HEK293T (cell line): ENCODE measurements at regions not wholly inside any gene's neighbourhood (a gene's known extent, or its start where the extent isn't known, plus 50 kb on each side); places are given as distances from the start of the nearest gene placed in this dataset.

Experiments used
- CTCF ChIA-PET: fragments of 350-600 bp; formaldehyde crosslinking; extraction: SDS; loops from one replicate; lab custom pipeline; 2021; ENCODE audit warnings: antibody characterized with exemption, inconsistent platforms; lab: Yijun Ruan, JAX
- POLR2A ChIA-PET: fragments of 350-600 bp; formaldehyde crosslinking; extraction: SDS; loops from one replicate; lab custom pipeline; 2020; ENCODE audit warnings: antibody characterized with exemption, inconsistent platforms; lab: Yijun Ruan, JAX
- DNase-seq: peaks from one replicate; pipeline ENCODE4 v3.0.0; 2012; ENCODE audit warnings: mixed read lengths; ENCODE audit errors: extremely low spot score
- ARNT ChIP-seq: fragments of 450-650 bp; IDR thresholded peaks from 2 replicates; pipeline ENCODE4 v1.6.1; 2017; ENCODE audit warnings: mild to moderate bottlenecking
- BHLHE40 ChIP-seq: fragments of 450-650 bp; IDR thresholded peaks from 2 replicates; pipeline ENCODE4 v1.6.1; 2016; ENCODE audit warnings: mild to moderate bottlenecking, moderate library complexity, borderline replicate concordance
- CTBP1 ChIP-seq: fragments of 450-650 bp; IDR thresholded peaks from 2 replicates; pipeline ENCODE4 v1.6.1; 2016; ENCODE audit warnings: borderline replicate concordance
- ELF4 ChIP-seq: fragments of 450-650 bp; IDR thresholded peaks from 2 replicates; pipeline ENCODE4 v1.6.1; 2017; ENCODE audit warnings: antibody characterized with exemption
- FOXA1 ChIP-seq: fragments of 450-650 bp; IDR thresholded peaks from 2 replicates; pipeline ENCODE4 v1.6.1; 2016; ENCODE audit warnings: mild to moderate bottlenecking
- FOXK2 ChIP-seq: fragments of 450-650 bp; IDR thresholded peaks from 2 replicates; pipeline ENCODE4 v1.6.1; 2016; ENCODE audit warnings: mild to moderate bottlenecking
- FOXM1 ChIP-seq: fragments of 450-650 bp; IDR thresholded peaks from 2 replicates; pipeline ENCODE4 v1.6.1; 2017; ENCODE audit warnings: mild to moderate bottlenecking, borderline replicate concordance
- HDGF ChIP-seq: fragments of 450-650 bp; IDR thresholded peaks from 2 replicates; pipeline ENCODE4 v1.6.1; 2017; ENCODE audit warnings: antibody characterized with exemption, borderline replicate concordance
- L3MBTL2 ChIP-seq: fragments of 450-650 bp; conservative IDR thresholded peaks from 2 replicates; pipeline ENCODE4 v1.6.1; 2016; ENCODE audit warnings: mild to moderate bottlenecking
- LEF1 ChIP-seq: fragments of 450-650 bp; IDR thresholded peaks from 2 replicates; pipeline ENCODE4 v1.6.1; 2017; ENCODE audit warnings: mild to moderate bottlenecking, borderline replicate concordance
- NFRKB ChIP-seq: fragments of 450-650 bp; IDR thresholded peaks from 2 replicates; pipeline ENCODE4 v1.6.1; 2016; ENCODE audit warnings: mild to moderate bottlenecking, moderate library complexity
- PKNOX1 ChIP-seq: fragments of 450-650 bp; IDR thresholded peaks from 2 replicates; pipeline ENCODE4 v1.6.1; 2016
- SP1 ChIP-seq: fragments of 450-650 bp; IDR thresholded peaks from 2 replicates; pipeline ENCODE4 v1.6.1; 2017
- SUZ12 ChIP-seq: fragments of 450-650 bp; IDR thresholded peaks from 2 replicates; pipeline ENCODE4 v1.6.1; 2016; ENCODE audit warnings: mild to moderate bottlenecking
- TARDBP ChIP-seq: fragments of 450-650 bp; IDR thresholded peaks from 2 replicates; pipeline ENCODE4 v1.6.1; 2016
- ZNF384 ChIP-seq: fragments of 450-650 bp; IDR thresholded peaks from 2 replicates; pipeline ENCODE4 v1.6.1; 2016

- ChIA-PET CTCF (no interaction called here), POLR2A (no interaction called here)
- no peak for DNase-seq
- TF ChIP-seq SUZ12: no peak
Observed at GRCh38 chr16:64654178-64654577, 467.7 kb downstream of the CDH11 start.

- CTCF ChIA-PET: no interaction called here
- TF ChIP-seq SUZ12 (no peak), FOXM1 (no peak), ARNT (no peak)
- POLR2A ChIA-PET: no interaction called here
- no peak for DNase-seq
Observed at GRCh38 chr16:64648282-64648681, 473.6 kb downstream of the CDH11 start.

- POLR2A ChIA-PET: no interaction called here
- CTCF ChIA-PET: no interaction called here
- DNase-seq: no peak
- TF ChIP-seq CTBP1: no peak
- TF ChIP-seq LEF1: no peak
- TF ChIP-seq NFRKB: no peak
- no peak for TF ChIP-seq SUZ12
- TF ChIP-seq TARDBP: no peak
- TF ChIP-seq L3MBTL2: no peak
- TF ChIP-seq ELF4: no peak
Observed at GRCh38 chr16:64641343-64641742, 480.5 kb downstream of the CDH11 start.

- DNase-seq: no peak
- CTCF ChIA-PET: no interaction called here
- POLR2A ChIA-PET: no interaction called here
- TF ChIP-seq TARDBP (no peak), SP1 (no peak), ZNF384 (no peak), FOXM1 (no peak), LEF1 (no peak)
Observed at GRCh38 chr16:64638766-64639165, 483.1 kb downstream of the CDH11 start.

GRCh38 chr16:64629622-64630021 lies 492.2 kb downstream of the CDH11 start:
- ChIA-PET POLR2A (no interaction called here), CTCF (no interaction called here)
- no peak for DNase-seq
- TF ChIP-seq ELF4 (no peak), FOXM1 (no peak)

GRCh38 chr16:64627781-64628180 lies 494.1 kb downstream of the CDH11 start:
- TF ChIP-seq BHLHE40 (no peak), NFRKB (no peak), ELF4 (no peak), HDGF (no peak), LEF1 (no peak), L3MBTL2 (no peak), FOXK2 (no peak), PKNOX1 (no peak), FOXA1 (no peak), CTBP1 (no peak)
- CTCF ChIA-PET: interaction anchor here (0.5 kb wide), 1 partner anchor 10 kb away, joined by 3 read pairs; no protein-coding TSS in a partner anchor
- POLR2A ChIA-PET: no interaction called here
- DNase-seq: no peak

- DNase-seq: no peak
- CTCF ChIA-PET: interaction anchor here (0.5 kb wide), 1 partner anchor 9 kb away, joined by 3 read pairs; no protein-coding TSS in a partner anchor
- TF ChIP-seq CTBP1 (no peak), L3MBTL2 (no peak), LEF1 (no peak)
- POLR2A ChIA-PET: no interaction called here
Observed at GRCh38 chr16:64627288-64627687, 494.6 kb downstream of the CDH11 start.

GRCh38 chr16:64626776-64627175 lies 495.1 kb downstream of the CDH11 start:
- no peak for TF ChIP-seq SUZ12
- no peak for TF ChIP-seq CTBP1
- TF ChIP-seq SP1: no peak
- TF ChIP-seq L3MBTL2: no peak
- no peak for TF ChIP-seq HDGF
- TF ChIP-seq FOXK2: no peak
- TF ChIP-seq FOXA1: no peak
- no peak for TF ChIP-seq FOXM1
- no peak for TF ChIP-seq TARDBP
- TF ChIP-seq LEF1: no peak
- TF ChIP-seq ARNT: no peak
- TF ChIP-seq NFRKB: no peak
- TF ChIP-seq ELF4: no peak
- TF ChIP-seq PKNOX1: no peak
- no peak for TF ChIP-seq BHLHE40
- TF ChIP-seq ZNF384: no peak
- ChIA-PET POLR2A (no interaction called here), CTCF (no interaction called here)
- DNase-seq: no peak
